HG02852 (cell line): ENCODE measurements at regions not wholly inside any gene's neighbourhood (a gene's known extent, or its start where the extent isn't known, plus 50 kb on each side); places are given as distances from the start of the nearest gene placed in this dataset.
"Not testable (repeated sequence)": the region's sequence is repeated elsewhere in the genome, so short reads cannot be mapped to it uniquely, and the experiment has no call there.

Experiments
- ATAC-seq: cut with Tn5 transposase; IDR thresholded peaks from one replicate; pipeline ENCODE4 v1.9.1; 2021; ENCODE audit warnings: mild to moderate bottlenecking, moderate library complexity; ENCODE audit not compliant: unreplicated experiment

DNA sequence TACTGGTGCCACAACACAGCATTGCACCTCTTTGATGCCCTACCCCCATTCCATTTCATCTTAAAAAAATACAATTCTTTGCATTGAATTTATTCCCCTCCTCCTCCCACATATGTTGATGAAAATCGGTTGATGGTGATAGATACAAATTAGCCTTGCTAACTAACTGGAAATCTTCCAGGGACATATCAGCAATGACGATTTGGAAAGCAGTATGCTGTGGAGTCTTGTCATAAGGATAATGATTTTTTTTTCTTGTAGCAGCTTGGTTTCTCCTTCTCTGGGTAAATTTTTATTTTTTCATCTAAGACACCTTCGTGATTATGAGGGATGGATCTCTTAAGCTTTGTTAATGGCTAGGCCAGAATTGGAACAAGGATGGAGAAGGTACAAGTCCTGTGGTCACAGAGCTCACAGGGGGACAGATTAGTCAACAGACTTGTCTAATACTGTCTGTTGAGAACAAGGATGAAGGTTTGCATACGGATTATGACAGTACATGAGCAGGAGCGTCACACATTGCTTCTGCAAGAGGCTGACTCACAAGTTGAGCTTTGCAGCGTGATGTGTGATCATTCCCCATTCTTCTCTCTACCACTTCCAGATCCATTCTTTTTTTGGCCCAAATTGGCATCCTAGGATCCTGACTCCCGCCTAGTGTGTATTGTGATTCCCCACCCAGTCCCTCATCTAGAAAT, 233.1 kb upstream of the FERMT1 start:
- no peak for ATAC-seq

DNA sequence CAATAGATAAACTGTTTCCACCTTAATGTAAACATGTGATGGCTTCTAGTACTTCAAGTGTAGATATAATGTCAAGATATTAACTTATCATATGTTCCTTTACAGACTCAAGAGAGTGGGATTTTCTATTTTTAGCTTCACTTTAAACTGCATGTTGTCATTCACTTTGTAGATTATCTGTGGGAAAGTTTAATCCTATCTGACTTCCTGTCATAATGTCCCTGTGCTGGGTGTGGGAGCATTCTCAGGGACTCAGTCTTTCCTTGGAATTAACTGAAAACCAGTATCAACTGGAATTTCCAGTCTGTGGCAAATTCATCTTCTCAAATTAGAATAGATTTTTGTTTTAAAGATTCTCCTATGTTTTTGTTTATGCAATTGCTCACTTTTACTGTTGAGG, 226.1 kb upstream of the FERMT1 start:
- ATAC-seq, result no peak

DNA sequence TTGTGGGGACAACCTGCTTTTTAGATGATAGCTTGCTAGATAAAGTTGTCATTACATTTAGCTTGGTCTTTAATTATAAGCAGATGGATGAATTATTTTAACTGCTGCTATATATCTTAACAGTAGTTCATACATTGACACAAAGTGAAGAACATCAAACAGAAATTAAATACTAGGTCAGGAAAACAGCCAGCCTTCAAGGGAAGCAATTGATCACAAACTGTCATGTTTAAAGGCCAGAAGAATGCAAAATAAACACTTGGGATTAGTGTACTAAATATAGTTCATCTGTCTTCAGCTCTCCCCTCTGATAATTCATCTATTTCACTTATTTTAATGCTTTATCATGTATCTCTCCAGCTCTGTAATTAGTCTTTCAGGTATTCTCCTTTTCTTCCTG, 225.1 kb upstream of the FERMT1 start:
- no peak for ATAC-seq

DNA sequence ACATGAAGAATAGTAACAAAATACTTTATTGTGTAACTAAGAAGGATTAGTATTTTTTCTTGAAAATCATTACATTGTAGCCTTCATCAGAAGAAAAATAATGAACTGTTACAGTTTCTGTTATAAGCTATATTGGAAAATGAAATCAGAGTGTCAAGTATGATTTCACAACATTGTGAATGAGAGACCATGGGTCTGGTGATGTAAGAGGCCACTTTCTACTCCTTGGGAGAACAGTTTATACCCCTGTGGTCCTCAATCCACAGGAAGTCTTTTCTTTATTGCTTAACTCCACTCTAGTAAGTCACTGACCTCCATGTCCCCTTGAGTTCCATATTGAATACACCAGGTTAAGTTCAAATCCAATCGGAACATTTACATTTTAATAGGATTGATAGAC, 218.7 kb upstream of the FERMT1 start:
- no peak for ATAC-seq

DNA sequence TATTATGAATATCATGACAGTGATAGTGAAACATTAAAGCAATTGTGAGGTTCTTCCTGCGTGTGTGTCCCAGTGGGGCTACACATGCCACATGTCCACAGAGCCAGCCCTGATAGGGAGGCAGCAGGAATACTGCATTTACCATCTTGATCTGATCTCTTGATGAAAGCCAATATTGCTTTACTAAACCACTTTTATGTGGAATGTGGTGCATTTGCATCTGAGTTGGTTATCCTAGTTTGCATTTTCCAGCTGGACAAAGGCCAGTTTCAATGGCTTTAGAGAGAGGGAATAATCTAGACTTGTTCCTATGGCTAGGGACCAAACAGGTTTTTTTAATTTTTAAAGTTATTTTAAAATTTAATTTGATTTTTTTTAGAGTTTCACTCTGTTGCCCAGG, 216.3 kb upstream of the FERMT1 start:
- no peak for ATAC-seq

DNA sequence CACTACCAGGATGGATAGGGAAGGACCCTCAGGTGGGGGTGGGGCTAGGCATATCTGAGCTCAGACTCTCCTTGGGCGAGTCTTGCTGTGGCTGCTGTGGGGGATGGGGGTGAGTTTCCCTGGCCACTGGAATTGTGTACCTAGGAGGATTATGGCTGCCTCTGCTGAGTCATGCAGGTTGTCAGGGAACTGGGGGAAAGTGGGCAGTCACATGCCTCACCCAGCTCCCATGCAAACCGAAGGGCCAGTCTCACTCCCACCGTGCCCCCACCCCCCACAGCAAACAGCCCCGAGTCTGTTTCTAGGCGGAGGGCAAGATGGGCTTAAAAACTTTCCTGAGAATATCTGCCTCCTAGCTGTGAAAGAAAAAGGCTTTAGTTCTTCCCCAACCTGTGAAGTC, 210.3 kb upstream of the FERMT1 start:
- no peak for ATAC-seq

DNA sequence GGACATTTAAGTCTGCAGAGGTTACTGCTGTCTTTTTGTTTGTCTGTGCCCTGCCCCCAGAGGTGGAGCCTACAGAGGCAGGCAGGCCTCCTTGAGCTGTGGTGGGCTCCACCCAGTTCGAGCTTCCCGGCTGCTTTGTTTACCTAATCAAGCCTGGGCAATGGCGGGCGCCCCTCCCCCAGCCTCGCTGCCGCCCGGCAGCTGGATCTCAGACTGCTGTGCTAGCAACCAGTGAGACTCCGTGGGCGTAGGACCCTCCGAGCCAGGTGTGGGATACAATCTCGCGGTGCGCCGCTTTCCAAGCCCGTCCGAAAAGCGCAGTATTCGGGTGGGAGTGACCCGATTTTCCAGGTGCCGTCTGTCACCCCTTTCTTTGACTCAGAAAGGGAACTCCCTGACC, 198.4 kb upstream of the FERMT1 start:
- ATAC-seq, result not testable (repeated sequence)

DNA sequence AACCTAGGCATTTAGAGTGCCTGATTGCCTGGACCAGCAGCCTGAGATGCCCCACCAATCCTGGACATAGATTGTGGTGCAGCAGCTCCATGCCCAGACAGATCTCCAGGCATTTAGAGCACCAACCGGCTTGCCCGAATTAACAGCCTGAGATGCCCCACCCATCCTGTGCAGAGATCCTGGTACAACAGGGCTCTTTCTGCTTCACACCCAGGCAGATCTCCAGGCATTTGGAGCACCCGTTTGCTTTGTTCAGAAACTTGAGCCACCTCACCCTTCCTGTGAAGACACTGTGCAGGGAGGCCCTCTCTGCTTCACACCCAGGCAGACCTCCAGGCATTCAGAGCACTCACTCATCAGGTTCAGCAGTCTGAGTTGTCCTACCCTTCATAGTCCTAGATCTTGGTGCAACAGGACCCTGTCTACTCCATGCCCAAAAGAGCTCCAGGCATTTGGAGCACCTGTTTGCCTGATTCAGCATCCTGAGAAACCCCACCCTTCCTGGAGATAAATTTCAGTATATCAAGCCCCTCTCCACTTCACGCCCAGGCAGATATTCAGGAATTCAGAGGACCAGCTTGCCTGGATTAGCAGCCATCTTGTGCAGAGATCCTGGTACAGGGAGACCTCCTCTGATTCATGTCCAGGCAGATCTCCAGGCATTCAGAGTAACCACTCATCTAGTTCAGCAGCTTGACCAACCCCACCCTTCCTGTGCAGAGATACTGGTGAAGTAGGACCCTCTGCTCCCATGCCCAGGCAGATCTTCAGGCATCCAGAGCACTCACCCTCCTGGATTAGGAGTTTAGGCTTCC, 189.2 kb upstream of the FERMT1 start:
- no peak for ATAC-seq

DNA sequence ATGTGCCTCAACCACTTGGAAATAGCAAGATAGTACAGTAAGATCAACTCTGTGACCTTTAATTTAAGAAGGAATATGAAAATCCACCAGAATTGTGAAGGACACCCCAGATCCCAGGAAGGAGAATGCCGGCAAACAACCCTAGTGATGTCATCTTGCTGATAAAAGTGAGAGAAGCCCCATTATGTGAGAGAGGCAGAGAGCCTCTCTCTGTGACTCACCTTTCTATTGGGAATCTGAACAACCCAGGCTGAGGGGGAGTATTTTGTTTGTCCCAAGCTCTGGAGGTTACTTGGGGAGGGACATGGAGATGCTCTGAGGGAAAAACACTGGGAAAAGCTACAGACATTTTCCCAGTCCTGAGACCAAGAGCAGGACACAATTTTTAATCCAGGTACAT, 188.3 kb upstream of the FERMT1 start:
- ATAC-seq, result no peak

DNA sequence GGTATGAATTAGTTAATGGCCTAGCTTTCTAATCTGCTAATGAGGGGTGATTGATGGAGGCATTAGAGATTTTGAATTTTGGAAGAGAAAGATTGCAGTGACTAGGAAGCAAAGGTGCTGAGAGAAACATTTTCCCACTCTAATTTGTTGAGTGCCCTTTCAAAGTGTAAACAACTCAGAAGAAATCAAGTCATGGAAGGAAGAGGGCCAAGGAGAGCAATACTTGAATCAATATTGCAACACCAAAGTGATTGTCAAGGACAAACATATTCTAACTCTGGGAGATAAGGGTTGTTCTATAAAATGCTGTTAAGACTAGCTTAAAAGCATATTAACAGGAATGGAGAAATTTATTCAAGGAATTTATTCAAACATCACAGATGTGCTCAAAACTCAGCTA, 182.7 kb upstream of the FERMT1 start:
- ATAC-seq, result no peak

DNA sequence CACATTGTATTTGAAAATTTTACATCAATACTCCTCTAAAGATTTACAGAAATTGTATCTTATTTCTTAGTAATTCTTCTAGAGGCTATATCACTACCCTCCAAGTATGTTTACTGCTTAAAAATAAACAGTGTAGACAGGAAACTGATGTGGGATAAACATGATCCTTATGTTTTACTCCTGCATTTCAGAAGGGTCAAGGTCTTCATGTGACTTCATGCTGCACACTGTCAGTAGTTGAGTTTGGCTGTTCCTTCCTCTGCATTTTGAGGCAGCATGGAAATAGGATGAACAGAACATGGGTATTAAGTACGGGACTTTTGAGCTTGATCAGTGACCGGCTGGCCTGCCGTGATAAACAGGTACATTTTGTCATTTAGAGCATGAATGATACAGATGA, 179.2 kb upstream of the FERMT1 start:
- ATAC-seq, result no peak

DNA sequence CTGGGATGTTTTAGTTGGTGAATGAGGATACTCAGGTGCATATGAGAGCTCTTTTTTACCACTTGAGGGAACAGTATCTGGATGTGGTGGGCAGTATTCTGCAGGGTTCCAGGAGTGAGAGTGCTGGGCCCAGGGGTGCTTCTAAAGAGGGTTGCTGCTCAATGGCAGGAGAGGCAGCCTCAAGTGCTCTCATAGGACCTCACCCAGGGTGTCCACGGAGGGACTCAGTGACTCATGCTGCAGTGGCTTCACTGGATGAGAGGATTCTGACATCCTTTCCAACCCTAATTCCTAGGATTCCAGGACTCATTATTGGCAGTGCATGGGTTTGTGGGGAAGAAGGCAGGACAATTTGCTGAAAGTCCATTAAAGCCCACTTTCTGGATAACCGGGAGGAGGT, 176.6 kb upstream of the FERMT1 start:
- no peak for ATAC-seq

DNA sequence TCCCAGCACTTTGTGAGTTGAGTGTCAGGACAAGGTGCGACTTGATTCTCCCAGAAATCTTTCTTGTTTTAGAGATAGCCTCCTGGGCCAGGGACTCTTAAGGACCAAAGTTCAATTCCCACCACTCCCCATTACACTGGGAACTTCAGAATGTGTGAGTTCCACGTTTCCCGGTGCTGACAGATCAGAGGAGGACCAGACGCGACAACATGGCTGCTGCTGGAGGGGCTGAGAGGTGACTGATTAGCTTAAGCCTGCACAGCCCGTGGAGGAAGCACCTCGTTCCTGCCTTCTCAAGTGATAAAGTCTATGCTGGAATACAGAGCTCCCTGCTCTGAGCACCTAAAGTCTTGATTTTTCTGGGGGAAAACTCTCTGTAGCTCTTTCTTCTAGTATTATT, 175.2 kb upstream of the FERMT1 start:
- ATAC-seq, result no peak

DNA sequence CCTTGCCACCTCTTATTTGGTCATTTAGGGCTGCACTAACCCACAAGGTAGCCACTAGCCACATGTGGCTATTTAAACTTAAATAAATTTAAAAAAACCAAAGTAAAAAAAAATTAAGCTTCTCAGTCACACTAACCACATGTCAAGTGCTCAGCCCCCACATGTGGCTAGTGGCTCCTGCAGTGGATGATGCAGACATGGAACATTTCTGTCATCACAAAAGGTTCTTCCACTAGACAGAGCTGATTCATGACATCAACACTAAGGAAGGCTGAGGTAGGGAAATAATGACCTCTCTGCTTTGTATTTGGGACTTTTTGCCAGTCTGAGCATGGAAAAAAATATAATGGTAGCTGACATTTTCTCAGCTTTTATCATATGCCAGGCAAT, 173.0 kb upstream of the FERMT1 start:
- no peak for ATAC-seq

DNA sequence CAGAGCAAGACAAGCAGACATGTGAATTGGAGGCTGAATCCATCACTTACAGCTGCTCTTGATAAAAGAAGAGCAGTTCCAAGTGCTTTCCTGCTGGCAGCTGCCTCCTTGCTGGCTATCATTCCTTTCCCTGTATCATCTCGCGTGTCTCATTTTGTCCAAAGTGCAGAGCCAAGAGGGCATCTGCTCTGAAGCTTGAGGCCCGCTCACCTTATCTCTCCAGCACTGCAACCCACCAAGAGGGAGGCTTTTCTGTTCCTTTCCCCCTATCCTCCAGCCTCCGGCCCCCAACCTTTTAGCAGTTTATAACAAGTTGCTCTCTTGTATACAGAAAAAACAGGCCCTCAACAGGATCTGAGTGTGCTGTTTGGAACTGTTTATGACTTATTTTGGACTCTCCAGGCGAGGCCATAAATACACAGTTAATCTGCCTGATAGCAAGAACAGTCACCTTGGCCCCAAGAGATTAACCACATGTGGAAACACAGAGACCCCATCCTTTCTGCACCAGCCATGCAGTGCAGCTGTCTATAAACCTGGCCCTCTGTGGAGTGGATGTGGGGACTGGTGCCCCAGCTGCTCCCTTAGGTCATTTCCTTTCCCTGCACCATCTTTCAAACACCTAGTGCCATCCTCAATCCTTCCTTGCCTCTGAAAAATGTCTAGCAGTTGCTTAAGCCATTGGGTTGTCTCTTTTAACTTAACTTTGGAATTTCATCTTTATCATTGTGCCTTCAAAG, 172.5 kb upstream of the FERMT1 start:
- ATAC-seq, result no peak

DNA sequence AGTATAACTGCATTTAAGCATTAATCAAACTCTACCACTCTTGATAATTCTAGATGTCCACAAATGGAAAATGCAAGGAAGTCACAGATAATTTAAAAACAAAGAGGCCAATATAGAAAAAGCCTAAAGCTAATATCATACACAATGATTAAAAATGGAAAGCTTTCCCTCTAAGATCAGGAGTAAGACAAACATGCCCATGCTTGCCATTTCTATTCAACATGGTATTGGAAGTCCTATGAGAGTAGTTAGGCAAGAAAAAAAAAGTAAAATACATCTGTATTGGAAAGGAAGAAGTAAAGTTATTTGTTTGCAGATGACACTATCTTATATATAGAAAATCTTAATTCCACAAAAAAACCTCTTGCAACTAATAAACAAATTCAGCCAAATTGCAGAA, 164.6 kb upstream of the FERMT1 start:
- ATAC-seq, result no peak

DNA sequence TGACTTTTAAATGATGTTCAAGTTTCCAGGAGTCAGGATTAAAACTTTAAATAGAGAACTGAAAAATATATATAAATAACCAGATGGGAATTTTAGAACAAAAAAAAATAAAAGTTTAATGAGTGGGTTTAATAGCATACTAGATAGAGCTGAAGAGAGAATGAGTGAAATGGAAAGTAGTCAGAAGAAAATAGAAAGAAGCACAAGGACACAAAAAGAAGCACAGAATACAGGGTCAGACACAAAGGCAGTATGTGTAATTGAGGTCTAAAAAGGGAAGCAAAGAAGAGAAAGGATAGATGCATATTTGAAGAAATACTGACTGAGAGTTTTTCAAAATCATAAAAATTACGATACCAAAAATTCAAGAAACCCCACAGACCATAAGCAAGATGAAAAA, 159.8 kb upstream of the FERMT1 start:
- ATAC-seq, result no peak

DNA sequence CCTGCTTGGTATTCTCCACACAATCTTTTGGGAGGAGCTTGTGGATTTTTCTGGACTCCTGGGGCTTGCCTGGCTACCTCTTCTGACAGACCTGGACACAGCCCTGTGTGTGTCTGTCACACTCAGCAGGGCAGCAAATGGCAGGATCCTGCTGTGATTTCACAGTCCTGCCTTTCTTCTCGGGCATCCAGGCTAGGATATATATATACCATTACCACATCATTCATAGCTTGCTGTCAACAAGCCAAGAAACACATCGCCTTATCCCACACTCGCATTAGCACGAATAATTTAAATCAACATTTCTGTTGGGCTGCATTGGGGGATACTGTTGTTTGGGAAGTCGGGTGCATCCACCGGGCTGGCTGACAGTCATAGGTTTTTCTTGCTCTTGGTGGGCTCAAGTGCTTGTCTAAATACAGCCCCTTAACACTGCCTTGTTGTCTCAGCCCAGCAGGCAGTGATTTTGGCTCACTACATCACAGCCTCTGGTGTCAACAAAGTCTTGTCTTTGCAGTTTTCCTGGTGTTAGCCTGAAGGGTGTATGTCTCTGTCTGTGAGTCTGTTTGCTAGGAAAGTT, 154.9 kb upstream of the FERMT1 start:
- no peak for ATAC-seq

DNA sequence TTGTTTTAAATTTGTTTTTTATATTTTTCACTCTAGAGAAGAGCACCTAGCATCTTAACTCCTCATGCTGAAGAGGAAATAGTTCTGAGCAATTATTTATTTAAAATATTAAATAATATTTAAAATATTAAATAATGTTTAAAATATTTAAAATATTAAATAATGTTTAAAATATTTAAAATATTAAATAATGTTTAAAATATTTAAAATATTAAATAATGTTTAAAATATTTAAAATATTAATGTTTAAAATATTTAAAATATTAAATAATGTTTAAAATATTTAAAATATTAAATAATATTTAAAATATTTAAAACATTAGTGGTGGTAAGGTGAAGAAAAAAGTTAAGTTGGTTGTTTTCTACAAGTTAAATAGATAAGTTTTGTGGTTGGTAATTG, 147.6 kb upstream of the FERMT1 start:
- not testable (repeated sequence) for ATAC-seq

DNA sequence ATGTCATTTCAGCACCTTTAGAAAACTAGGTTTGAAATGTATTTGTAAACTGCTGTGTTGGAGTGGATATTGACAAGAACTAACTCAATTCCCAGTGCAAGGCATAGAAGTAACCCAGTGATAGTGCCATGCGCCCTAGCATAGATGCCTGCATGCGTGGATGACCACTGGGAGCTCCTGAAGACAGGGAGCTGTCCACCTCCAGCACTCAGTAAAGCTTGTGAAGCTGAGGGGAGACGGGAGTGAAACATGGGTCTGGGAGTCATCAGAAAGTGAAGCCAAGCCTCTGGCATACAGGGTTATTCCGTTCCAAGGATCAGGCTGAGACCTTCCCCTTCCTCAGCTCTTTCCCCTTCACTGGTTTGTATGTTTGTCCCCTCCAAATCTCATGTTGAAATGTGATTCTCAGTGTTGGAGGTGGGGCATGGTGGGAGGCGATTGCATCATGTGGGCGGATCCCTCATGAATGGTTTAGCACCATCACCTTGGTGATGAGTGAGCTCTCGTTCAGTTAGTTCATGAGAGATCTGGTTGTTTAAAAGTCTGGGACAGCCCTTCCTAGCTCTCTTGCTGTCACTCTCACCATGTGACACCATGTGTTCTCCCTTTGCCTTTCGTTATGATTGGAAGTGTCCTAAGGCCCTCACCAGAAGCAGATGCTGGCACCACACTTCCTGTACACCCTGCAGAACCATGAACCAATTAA, 146.5 kb upstream of the FERMT1 start:
- ATAC-seq, result no peak
